Spleen (tissue), 11 donors: ENCODE measurements at regions not wholly inside any gene's neighbourhood (a gene's known extent, or its start where the extent isn't known, plus 50 kb on each side); places are given as distances from the start of the nearest gene placed in this dataset.

Experiments used
- DNase-seq: peaks from one replicate; pipeline ENCODE4 v3.0.0-alpha.2; 2020
- H3K27ac ChIP-seq, 8 donors: fragments of 200-600 bp; sonication (generic) in 7 of 8; 1 replicate in 4 of 8; 2 replicates in 4 of 8; pipeline versions ENCODE4 v1.5.0 to v1.8.0; 2016 to 2021; ENCODE audit warnings: inconsistent platforms in 4 of 8, mild to moderate bottlenecking in 4 of 8, moderate library complexity in 1 of 8
- H3K27me3 ChIP-seq, 7 donors: fragments of 200-600 bp; sonication (generic) in 6 of 7; replicated peaks in 1 of 7; 1 replicate in 4 of 7; 2 replicates in 3 of 7; pipeline versions ENCODE4 v1.5.0 to v1.8.0; 2016 to 2021; ENCODE audit warnings: inconsistent platforms in 3 of 7, mild to moderate bottlenecking in 1 of 7
- H3K36me3 ChIP-seq, 6 donors: fragments of 200-600 bp; sonication (generic) in 5 of 6; 1 replicate in 4 of 6; 2 replicates in 2 of 6; pipeline versions ENCODE4 v1.5.0 to v1.8.0; 2016 to 2021; ENCODE audit warnings: inconsistent platforms in 2 of 6
- H3K4me1 ChIP-seq, 6 donors: fragments of 200-600 bp; sonication (generic) in 5 of 6; 1 replicate in 3 of 6; 2 replicates in 3 of 6; pipeline versions ENCODE4 v1.5.0 to v1.8.0; 2016 to 2021; ENCODE audit warnings: inconsistent platforms in 3 of 6
- H3K4me3 ChIP-seq, 8 donors: fragments of 200-600 bp; sonication (generic) in 7 of 8; 1 replicate in 4 of 8; 2 replicates in 4 of 8; pipeline versions ENCODE4 v1.5.0 to v1.8.0; 2016 to 2021; ENCODE audit warnings: inconsistent platforms in 4 of 8, mild to moderate bottlenecking in 4 of 8, moderate library complexity in 2 of 8
- H3K9me3 ChIP-seq, 8 donors: fragments of 200-600 bp; sonication (generic) in 7 of 8; 1 replicate in 4 of 8; 2 replicates in 4 of 8; pipeline versions ENCODE4 v1.5.0 to v1.8.0; 2016 to 2021; ENCODE audit warnings: inconsistent platforms in 4 of 8
- CTCF ChIP-seq, 11 experiments: fragments of 200-600 bp in 7 of 11; fragments of 450-650 bp in 4 of 11; sonication (generic) in 4 of 11; IDR thresholded peaks in 8 of 11; conservative IDR thresholded peaks in 3 of 11; 1 replicate in 7 of 11; 2 replicates in 4 of 11; pipeline versions ENCODE4 v1.4.0 to v1.8.0; 2016 to 2021; ENCODE audit warnings: antibody characterized with exemption in 11 of 11, inconsistent platforms in 4 of 11, mild to moderate bottlenecking in 1 of 11
- POLR2A ChIP-seq, 3 donors: fragments of 450-650 bp; IDR thresholded peaks; one replicate each; pipeline ENCODE4 v1.5.1; 2017; ENCODE audit warnings: antibody characterized with exemption in 3 of 3, mild to moderate bottlenecking in 1 of 3
- POLR2AphosphoS5 ChIP-seq, 3 donors: sonication (generic); formaldehyde crosslinking; IDR thresholded peaks; one replicate each; pipeline ENCODE4 v1.5.1; 2017; ENCODE audit warnings: antibody characterized with exemption in 3 of 3
- WGBS, 5 donors: extraction: QIAGEN DNeasy Blood & Tissue Kit in 3 of 5; methylation state at CpG; one replicate each; pipeline versions ENCODE4 v1.1.5 to v1.1.7; 2013 to 2018; 5-methylcytosine and 5-hydroxymethylcytosine counted together
- intact Hi-C: fragments of 100-400 bp; cut with DNase I; formaldehyde crosslinking; loops from one replicate; pipeline ENCODE4 v1.15.0; 2023; ENCODE audit warnings: low total_unique reads
- donor health status: healthy with polysubstance abuse.
- donor health status: DM: no; HTN: no; CAD: no; lungs with moderate emphysema.
- donor health status: DM: no; HTN: no; CAD: no.
- donor health status: Bipolar disorder and iron deficiency.
- donor health status: healthy.
- donor health status: DM: no; HTN: no; CAD: no.
- donor health status: DM: yes; HTN: yes; CAD: no.

- DNase-seq = no peak
- Histone ChIP-seq H3K9me3 (no peaks in the 10 kb centered on the region), H3K27ac (no peak overlapping the region), H3K4me1 (no peaks in the 10 kb centered on the region), H3K4me3 (no peak overlapping the region), H3K27me3 (no peaks in the 10 kb centered on the region), H3K36me3 (no peaks in the 10 kb centered on the region)
- 88 to 97% (median 95%) methylated on average over 4 of the region's 4 CpGs for WGBS, 5 donors
- intact Hi-C loops = no loop called here
- TF ChIP-seq CTCF (IDR thresholded peaks at IDR 0.05 in 8 of 11, conservative IDR thresholded peaks at IDR 0.05 in 3 of 11) (no peak), POLR2A (IDR thresholded peaks at IDR 0.05) (no peak), POLR2AphosphoS5 (IDR thresholded peaks at IDR 0.05) (no peak)
Observed at GRCh38 chr2:150997066-150997465, 264.6 kb downstream of the RBM43 start.

- H3K27ac ChIP-seq = no peak overlapping the region
- H3K27me3 ChIP-seq = no peaks in the 10 kb centered on the region
- TF ChIP-seq POLR2A (IDR thresholded peaks at IDR 0.05) (no peak), CTCF (IDR thresholded peaks at IDR 0.05 in 8 of 11, conservative IDR thresholded peaks at IDR 0.05 in 3 of 11) (no peak), POLR2AphosphoS5 (IDR thresholded peaks at IDR 0.05) (no peak)
- 78 to 92% (median 86%) methylated on average over 2 of the region's 2 CpGs for WGBS, 5 donors
- H3K4me3 ChIP-seq = no peak overlapping the region
- no peaks in the 10 kb centered on the region for H3K4me1 ChIP-seq
- H3K9me3 ChIP-seq = peaks cover 0 to 19% (median 16%) of the 10 kb centered on the region in 8 donors
- no peaks in the 10 kb centered on the region for H3K36me3 ChIP-seq
- no peak for DNase-seq
- intact Hi-C loops = no loop called here
Observed at GRCh38 chr2:150994076-150994475, 267.6 kb downstream of the RBM43 start.

GRCh38 chr2:150989969-150990368 is 271.7 kb downstream of the RBM43 start:
- intact Hi-C loops = no loop called here
- no peak for DNase-seq
- H3K9me3 ChIP-seq = peaks cover 0 to 48% (median 33%) of the 10 kb centered on the region in 8 donors
- H3K4me1 ChIP-seq = no peaks in the 10 kb centered on the region
- H3K27me3 ChIP-seq = no peaks in the 10 kb centered on the region
- no peaks in the 10 kb centered on the region for H3K36me3 ChIP-seq
- TF ChIP-seq POLR2A (IDR thresholded peaks at IDR 0.05) (no peak), CTCF (IDR thresholded peaks at IDR 0.05 in 8 of 11, conservative IDR thresholded peaks at IDR 0.05 in 3 of 11) (no peak), POLR2AphosphoS5 (IDR thresholded peaks at IDR 0.05) (no peak)
- WGBS, 5 donors = 50 to 86% (median 77%) methylated on average over 1 of the region's 1 CpG
- no peak overlapping the region for H3K27ac ChIP-seq
- no peak overlapping the region for H3K4me3 ChIP-seq

GRCh38 chr2:150985741-150986140 is 275.9 kb downstream of the RBM43 start:
- DNase-seq = no peak
- TF ChIP-seq POLR2A (IDR thresholded peaks at IDR 0.05) = no peak
- no peak for TF ChIP-seq CTCF (IDR thresholded peaks at IDR 0.05 in 8 of 11, conservative IDR thresholded peaks at IDR 0.05 in 3 of 11)
- no peak for TF ChIP-seq POLR2AphosphoS5 (IDR thresholded peaks at IDR 0.05)
- intact Hi-C loops = no loop called here

More at GRCh38 chr2:150985741-150986140, 275.9 kb downstream of the RBM43 start:
- H3K36me3 ChIP-seq = no peaks in the 10 kb centered on the region
- H3K27ac ChIP-seq = no peak overlapping the region
- no peaks in the 10 kb centered on the region for H3K4me1 ChIP-seq
- H3K4me3 ChIP-seq = no peak overlapping the region
- H3K9me3 ChIP-seq = peaks cover 0 to 47% (median 32%) of the 10 kb centered on the region in 8 donors
- H3K27me3 ChIP-seq = no peaks in the 10 kb centered on the region
